Fibroblast of peridontal ligament (primary cell): ENCODE measurements at regions not wholly inside any gene's neighbourhood (a gene's known extent, or its start where the extent isn't known, plus 50 kb on each side); places are given as distances from the start of the nearest gene placed in this dataset.
"Not testable (repeated sequence)": the region's sequence is repeated elsewhere in the genome, so short reads cannot be mapped to it uniquely, and the experiment has no call there.

Experiments
- DNase-seq: peaks from one replicate; pipeline ENCODE4 v3.0.0-alpha.2; 2010; ENCODE audit errors: extremely low read depth

GRCh38 chr2:94576486-94576885 is 294.7 kb upstream of the TEKT4 start:
- not testable (repeated sequence) for DNase-seq

GRCh38 chr2:94577160-94577559 is 294.1 kb upstream of the TEKT4 start:
- not testable (repeated sequence) for DNase-seq

- DNase-seq, result not testable (repeated sequence)
These were observed 292.0 kb upstream of the TEKT4 start for GRCh38 chr2:94579221-94579620.

- not testable (repeated sequence) for DNase-seq
These were observed 288.0 kb upstream of the TEKT4 start for GRCh38 chr2:94583081-94583723.

GRCh38 chr2:94584569-94584968 is 286.7 kb upstream of the TEKT4 start:
- not testable (repeated sequence) for DNase-seq

- not testable (repeated sequence) for DNase-seq
These were observed 284.9 kb upstream of the TEKT4 start for GRCh38 chr2:94586032-94586982.

- DNase-seq, result not testable (repeated sequence)
These were observed 284.2 kb upstream of the TEKT4 start for GRCh38 chr2:94587042-94587441.

GRCh38 chr2:94594019-94594836 is 277.0 kb upstream of the TEKT4 start:
- DNase-seq, result not testable (repeated sequence)

GRCh38 chr2:94595956-94596355 is 275.3 kb upstream of the TEKT4 start:
- not testable (repeated sequence) for DNase-seq

- not testable (repeated sequence) for DNase-seq
These were observed 273.0 kb upstream of the TEKT4 start for GRCh38 chr2:94598075-94598713.

- DNase-seq, result not testable (repeated sequence)
These were observed 270.3 kb upstream of the TEKT4 start for GRCh38 chr2:94600929-94601328.

GRCh38 chr2:94602466-94602865 is 268.8 kb upstream of the TEKT4 start:
- DNase-seq, result no peak

GRCh38 chr2:94622113-94622618 is 249.1 kb upstream of the TEKT4 start:
- no peak for DNase-seq

- DNase-seq, result not testable (repeated sequence)
These were observed 242.3 kb upstream of the TEKT4 start for GRCh38 chr2:94628953-94629352.

GRCh38 chr2:94641397-94641796 is 229.8 kb upstream of the TEKT4 start:
- DNase-seq, result not testable (repeated sequence)

- not testable (repeated sequence) for DNase-seq
These were observed 219.1 kb upstream of the TEKT4 start for GRCh38 chr2:94652131-94652530.

GRCh38 chr2:94669858-94670257 is 201.4 kb upstream of the TEKT4 start:
- not testable (repeated sequence) for DNase-seq

- DNase-seq, result not testable (repeated sequence)
These were observed 177.0 kb upstream of the TEKT4 start for GRCh38 chr2:94694236-94694635.

GRCh38 chr2:94708982-94709381 is 162.2 kb upstream of the TEKT4 start:
- DNase-seq, result not testable (repeated sequence)

GRCh38 chr2:94725543-94725942 is 145.7 kb upstream of the TEKT4 start:
- no peak for DNase-seq

- DNase-seq, result not testable (repeated sequence)
These were observed 135.7 kb upstream of the TEKT4 start for GRCh38 chr2:94735536-94735935.
